SU-DHL-6 (cell line): ENCODE measurements at regions not wholly inside any gene's neighbourhood (a gene's known extent, or its start where the extent isn't known, plus 50 kb on each side); places are given as distances from the start of the nearest gene placed in this dataset.

Source experiments
- CTCF ChIP-seq: fragments of 200-600 bp; sonication (generic); IDR thresholded peaks from one replicate; pipeline ENCODE4 v1.5.1; 2017; ENCODE audit warnings: antibody characterized with exemption, mild to moderate bottlenecking, low read length, moderate library complexity; ENCODE audit not compliant: insufficient read depth, poor library complexity, severe bottlenecking
- EZH2phosphoT487 ChIP-seq: fragments of 200-600 bp; sonication (generic), shearing (Covaris generic); conservative IDR thresholded peaks from 2 replicates; pipeline ENCODE4 v1.6.1; 2018; ENCODE audit warnings: mild to moderate bottlenecking, antibody characterized with exemption, low read length, moderate library complexity, mixed read lengths

GRCh38 chr11:90629229-90629806 is 406.5 kb upstream of the CHORDC1 start:
- no peak for TF ChIP-seq CTCF
- no peak for TF ChIP-seq EZH2phosphoT487
